Osteoblast (primary cell): ENCODE measurements at regions not wholly inside any gene's neighbourhood (a gene's known extent, or its start where the extent isn't known, plus 50 kb on each side); places are given as distances from the start of the nearest gene placed in this dataset.

Source experiments
- DNase-seq: peaks from one replicate; pipeline ENCODE4 v3.0.0; 2011; ENCODE audit warnings: low spot score, mixed read lengths; ENCODE audit not compliant: insufficient read length; ENCODE audit errors: missing footprints
- H2AFZ ChIP-seq: 2 replicates; pipeline ENCODE4 v1.6.0; 2011; ENCODE audit warnings: mild to moderate bottlenecking, low read length
- H3K27ac ChIP-seq: 2 replicates; pipeline ENCODE4 v1.5.1; 2011; ENCODE audit warnings: mild to moderate bottlenecking, low read depth, low read length, moderate library complexity
- H3K27me3 ChIP-seq: 2 replicates; pipeline ENCODE4 v1.6.0; 2012; ENCODE audit warnings: mild to moderate bottlenecking, control low read depth, inconsistent platforms, low read length, moderate library complexity; ENCODE audit not compliant: insufficient read depth
- H3K36me3 ChIP-seq: 2 replicates; pipeline ENCODE4 v1.5.1; 2011; ENCODE audit warnings: mild to moderate bottlenecking, low read length, control low read depth, moderate library complexity; ENCODE audit not compliant: insufficient read depth
- H3K4me1 ChIP-seq: 2 replicates; pipeline ENCODE4 v1.5.1; 2011; ENCODE audit warnings: mild to moderate bottlenecking, low read length, control low read depth, moderate library complexity; ENCODE audit not compliant: insufficient read depth
- H3K4me2 ChIP-seq: 2 replicates; pipeline ENCODE4 v1.6.0; 2011; ENCODE audit warnings: mild to moderate bottlenecking, low read length; ENCODE audit not compliant: insufficient read depth
- H3K4me3 ChIP-seq: fragments of 200-600 bp; sonication (generic); 3 replicates; pipeline ENCODE4 v1.5.1; 2012; ENCODE audit warnings: mild to moderate bottlenecking, low read length, inconsistent platforms; ENCODE audit not compliant: insufficient read depth
- H3K79me2 ChIP-seq: 2 replicates; pipeline ENCODE4 v1.6.0; 2012; ENCODE audit warnings: mild to moderate bottlenecking, low read length, control low read depth, inconsistent platforms; ENCODE audit not compliant: insufficient read depth
- H3K9me3 ChIP-seq: 2 replicates; pipeline ENCODE4 v1.5.1; 2011; ENCODE audit warnings: low read depth, low read length, control low read depth
- H4K20me1 ChIP-seq: 2 replicates; pipeline ENCODE4 v1.6.0; 2012; ENCODE audit warnings: mild to moderate bottlenecking, low read length, control low read depth; ENCODE audit not compliant: insufficient read depth
- CTCF ChIP-seq: IDR thresholded peaks from 2 replicates; pipeline ENCODE4 v1.5.1; 2011; ENCODE audit warnings: mild to moderate bottlenecking, low read depth, low read length, moderate library complexity; ENCODE audit errors: extremely low read depth

DNA sequence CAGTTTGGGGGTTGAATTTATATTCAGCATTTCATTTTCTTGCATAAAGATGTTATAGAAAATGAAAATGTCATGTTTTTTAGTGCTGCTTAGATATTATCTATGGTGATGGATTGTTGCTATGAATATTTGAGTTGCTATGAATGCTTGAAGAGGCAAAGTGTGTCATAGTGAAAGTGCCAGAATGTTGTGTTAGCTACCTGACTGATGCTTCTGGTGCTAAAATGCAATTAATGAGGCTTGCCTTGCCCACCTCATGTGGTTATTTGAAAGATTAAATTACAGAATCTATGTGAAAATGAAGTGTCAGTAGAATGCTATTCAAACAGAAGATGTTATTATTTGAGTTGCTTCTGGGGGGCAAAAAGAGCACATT lies 62.7 kb upstream of the MYCBP2 start:
- Histone ChIP-seq H3K4me1 (peaks cover 41% of the 10 kb centered on the region), H3K4me2 (no peak overlapping the region), H3K4me3 (no peak overlapping the region)

GRCh38 chr13:77388944-77389624 lies 62.2 kb upstream of the MYCBP2 start:
- Histone ChIP-seq H3K9me3 (no peaks in the 10 kb centered on the region), H3K4me2 (no peak overlapping the region), H3K27me3 (no peaks in the 10 kb centered on the region), H3K27ac (no peak overlapping the region), H4K20me1 (no peaks in the 10 kb centered on the region), H3K4me1 (peaks cover 44% of the 10 kb centered on the region), H3K4me3 (no peak overlapping the region), H2AFZ (no peak overlapping the region), H3K36me3 (no peaks in the 10 kb centered on the region), H3K79me2 (no peaks in the 10 kb centered on the region)
- TF ChIP-seq CTCF, result no peak
- no peak for DNase-seq

More for the DNA sequence above, 62.7 kb upstream of the MYCBP2 start:
- Histone ChIP-seq H3K36me3 (no peaks in the 10 kb centered on the region), H3K79me2 (no peaks in the 10 kb centered on the region), H3K9me3 (no peaks in the 10 kb centered on the region), H3K27ac (no peak overlapping the region), H2AFZ (no peak overlapping the region), H4K20me1 (no peaks in the 10 kb centered on the region), H3K27me3 (no peaks in the 10 kb centered on the region)
- DNase-seq, result no peak
- TF ChIP-seq CTCF, result no peak

DNA sequence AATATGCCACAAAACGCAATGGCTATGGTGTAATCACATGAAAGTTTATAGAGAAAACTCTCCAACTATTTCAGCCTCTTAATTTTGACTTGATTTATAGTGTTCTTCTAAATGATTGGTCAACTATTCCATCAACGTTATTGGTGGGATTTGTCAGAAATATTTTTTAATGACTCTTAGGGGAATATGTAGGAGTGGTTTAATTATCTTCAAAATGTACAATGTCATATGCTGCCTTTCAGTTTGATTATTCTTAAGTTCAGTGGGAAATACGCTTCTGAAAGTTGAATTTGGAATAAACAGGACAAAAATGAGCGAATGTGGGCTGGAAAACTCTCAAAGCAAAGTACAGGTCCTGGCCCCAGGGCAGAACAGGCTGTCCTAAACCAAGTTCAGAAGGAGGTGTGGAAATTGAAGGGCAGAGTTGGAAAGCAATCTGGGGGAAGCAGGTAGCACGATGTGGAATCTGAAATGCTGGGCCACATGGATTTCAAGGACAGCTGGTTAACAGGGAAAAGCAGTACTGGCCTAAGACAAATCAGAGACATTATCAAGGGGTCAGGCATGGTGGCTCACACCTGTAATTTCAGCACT lies 60.8 kb upstream of the MYCBP2 start:
- no peak for DNase-seq
- TF ChIP-seq CTCF, result no peak
- peak overlapping the region; percentile 40 for H3K4me2 ChIP-seq

DNA sequence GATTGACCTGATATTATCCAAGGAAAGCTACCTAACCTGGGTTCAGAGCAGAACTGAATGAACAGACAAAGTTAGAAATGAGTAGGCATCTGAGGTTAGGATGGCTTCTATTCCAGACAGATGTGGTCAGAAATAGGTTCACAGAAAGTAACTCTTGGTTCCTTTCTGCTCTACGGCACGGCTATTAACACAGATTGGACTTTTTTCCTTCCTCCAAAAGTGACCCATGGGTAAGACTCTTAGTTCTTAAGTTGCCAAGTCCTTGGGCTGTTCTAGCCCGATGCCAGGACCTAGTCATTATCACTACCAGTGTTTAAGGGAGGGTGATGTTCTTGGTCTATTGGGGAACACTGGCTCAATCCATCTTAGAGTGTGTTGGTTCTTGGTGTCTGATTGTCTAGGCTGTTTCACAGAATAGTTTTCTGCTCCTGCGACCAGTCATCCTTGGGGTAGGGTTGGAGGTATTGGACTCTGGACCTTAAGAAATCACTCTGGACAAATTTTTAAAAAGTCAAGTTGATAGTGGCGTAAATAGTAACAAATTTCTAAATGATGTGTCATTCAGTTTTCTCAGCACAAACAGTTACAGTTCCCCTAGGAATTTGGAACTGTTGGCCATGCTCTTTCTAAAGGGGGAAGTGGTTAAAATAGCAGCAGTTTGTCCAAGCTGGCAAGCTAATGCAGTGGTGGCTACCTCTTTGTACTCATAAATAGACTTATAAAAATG lies 60.1 kb upstream of the MYCBP2 start:
- Histone ChIP-seq H3K4me1 (peaks cover 44% of the 10 kb centered on the region), H4K20me1 (no peaks in the 10 kb centered on the region), H3K4me3 (no peak overlapping the region), H3K27me3 (no peaks in the 10 kb centered on the region), H3K79me2 (no peaks in the 10 kb centered on the region), H3K27ac (peak overlapping the region; percentile 74), H3K4me2 (peak overlapping the region; percentile 40), H2AFZ (no peak overlapping the region), H3K9me3 (no peaks in the 10 kb centered on the region), H3K36me3 (no peaks in the 10 kb centered on the region)
- DNase-seq, result peak; percentile 34
- no peak for TF ChIP-seq CTCF

More for the DNA sequence above, 60.8 kb upstream of the MYCBP2 start:
- Histone ChIP-seq H3K79me2 (no peaks in the 10 kb centered on the region), H3K4me1 (peaks cover 44% of the 10 kb centered on the region), H3K27ac (peak overlapping the region; percentile 74), H4K20me1 (no peaks in the 10 kb centered on the region), H3K9me3 (no peaks in the 10 kb centered on the region), H3K36me3 (no peaks in the 10 kb centered on the region), H2AFZ (no peak overlapping the region), H3K27me3 (no peaks in the 10 kb centered on the region), H3K4me3 (peak overlapping the region; percentile 18)
